ENCODE measurements at regions not wholly inside any gene's neighbourhood (a gene's known extent, or its start where the extent isn't known, plus 50 kb on each side); places are given as distances from the start of the nearest gene placed in this dataset.

- no peak overlapping the region for H3K4me3 ChIP-seq
- WGBS: 87% methylated on average over 10 of the region's 10 CpGs
- H3K27me3 ChIP-seq: peaks cover 0 to 46% (median 0%) of the 10 kb centered on the region in 4 donors
- H3K36me3 ChIP-seq: no peaks in the 10 kb centered on the region
- no peaks in the 10 kb centered on the region for H3K9me3 ChIP-seq
- no peak for DNase-seq (ENCODE audit: extremely low spot score)
- intact Hi-C loops (cut with DNase I): no loop called here
- H3K4me1 ChIP-seq: peaks cover 0 to 12% (median 8%) of the 10 kb centered on the region in 4 donors
- TF ChIP-seq, protein P1, sequence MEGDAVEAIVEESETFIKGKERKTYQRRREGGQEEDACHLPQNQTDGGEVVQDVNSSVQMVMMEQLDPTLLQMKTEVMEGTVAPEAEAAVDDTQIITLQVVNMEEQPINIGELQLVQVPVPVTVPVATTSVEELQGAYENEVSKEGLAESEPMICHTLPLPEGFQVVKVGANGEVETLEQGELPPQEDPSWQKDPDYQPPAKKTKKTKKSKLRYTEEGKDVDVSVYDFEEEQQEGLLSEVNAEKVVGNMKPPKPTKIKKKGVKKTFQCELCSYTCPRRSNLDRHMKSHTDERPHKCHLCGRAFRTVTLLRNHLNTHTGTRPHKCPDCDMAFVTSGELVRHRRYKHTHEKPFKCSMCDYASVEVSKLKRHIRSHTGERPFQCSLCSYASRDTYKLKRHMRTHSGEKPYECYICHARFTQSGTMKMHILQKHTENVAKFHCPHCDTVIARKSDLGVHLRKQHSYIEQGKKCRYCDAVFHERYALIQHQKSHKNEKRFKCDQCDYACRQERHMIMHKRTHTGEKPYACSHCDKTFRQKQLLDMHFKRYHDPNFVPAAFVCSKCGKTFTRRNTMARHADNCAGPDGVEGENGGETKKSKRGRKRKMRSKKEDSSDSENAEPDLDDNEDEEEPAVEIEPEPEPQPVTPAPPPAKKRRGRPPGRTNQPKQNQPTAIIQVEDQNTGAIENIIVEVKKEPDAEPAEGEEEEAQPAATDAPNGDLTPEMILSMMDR (IDR thresholded peaks at IDR 0.05): no peak
- TF ChIP-seq EP300 (IDR thresholded peaks at IDR 0.05) (no peak), POLR2A (IDR thresholded peaks at IDR 0.05; ENCODE audit: low read depth) (no peak), POLR2AphosphoS5 (IDR thresholded peaks at IDR 0.05) (no peak)
- H3K27ac ChIP-seq (replicated peaks in 1 of 4): no peak overlapping the region
Observed at GRCh38 chr15:89385596-89386331, 51.1 kb upstream of the POLG start.

Measured in esophagus muscularis mucosa (tissue), 4 donors.